ENCODE measurements at regions not wholly inside any gene's neighbourhood (a gene's known extent, or its start where the extent isn't known, plus 50 kb on each side); places are given as distances from the start of the nearest gene placed in this dataset.

GRCh38 chr4:127179256-127180087 lies 453.3 kb upstream of the INTU start:
- no peak for DNase-seq (ENCODE audit: low read depth in 2 of 3, low spot score in 1 of 3)

- no peak for DNase-seq (ENCODE audit: low read depth in 2 of 3, low spot score in 1 of 3)
Measured at GRCh38 chr4:127181001-127181400, 451.8 kb upstream of the INTU start.

- DNase-seq (ENCODE audit: low read depth in 2 of 3, low spot score in 1 of 3): no peak
Measured at GRCh38 chr4:127182687-127183086, 450.1 kb upstream of the INTU start.

- no peak for DNase-seq (ENCODE audit: low read depth in 2 of 3, low spot score in 1 of 3)
Measured at GRCh38 chr4:127188847-127189246, 443.9 kb upstream of the INTU start.

- DNase-seq (ENCODE audit: low read depth in 2 of 3, low spot score in 1 of 3): no peak
Measured at GRCh38 chr4:127194281-127194680, 438.5 kb upstream of the INTU start.

- DNase-seq (ENCODE audit: low read depth in 2 of 3, low spot score in 1 of 3): no peak
Measured at GRCh38 chr4:127196655-127197352, 436.0 kb upstream of the INTU start.

GRCh38 chr4:127203562-127204200 lies 429.1 kb upstream of the INTU start:
- no peak for DNase-seq (ENCODE audit: low read depth in 2 of 3, low spot score in 1 of 3)

GRCh38 chr4:127204322-127204721 lies 428.4 kb upstream of the INTU start:
- no peak for DNase-seq (ENCODE audit: low read depth in 2 of 3, low spot score in 1 of 3)

- DNase-seq (ENCODE audit: low read depth in 2 of 3, low spot score in 1 of 3): no peak
Measured at GRCh38 chr4:127209580-127210095, 423.1 kb upstream of the INTU start.

- DNase-seq (ENCODE audit: low read depth in 2 of 3, low spot score in 1 of 3): no peak
Measured at GRCh38 chr4:127210893-127211649, 421.7 kb upstream of the INTU start.

- no peak for DNase-seq (ENCODE audit: low read depth in 2 of 3, low spot score in 1 of 3)
Measured at GRCh38 chr4:127211650-127212560, 420.9 kb upstream of the INTU start.

GRCh38 chr4:127212701-127213100 lies 420.1 kb upstream of the INTU start:
- no peak for DNase-seq (ENCODE audit: low read depth in 2 of 3, low spot score in 1 of 3)

GRCh38 chr4:127214016-127214415 lies 418.7 kb upstream of the INTU start:
- DNase-seq (ENCODE audit: low read depth in 2 of 3, low spot score in 1 of 3): no peak

- DNase-seq (ENCODE audit: low read depth in 2 of 3, low spot score in 1 of 3): no peak
Measured at GRCh38 chr4:127214931-127215330, 417.8 kb upstream of the INTU start.

GRCh38 chr4:127217586-127218229 lies 415.0 kb upstream of the INTU start:
- no peak for DNase-seq (ENCODE audit: low read depth in 2 of 3, low spot score in 1 of 3)

GRCh38 chr4:127219232-127219631 lies 413.5 kb upstream of the INTU start:
- no peak for DNase-seq (ENCODE audit: low read depth in 2 of 3, low spot score in 1 of 3)

- DNase-seq (ENCODE audit: low read depth in 2 of 3, low spot score in 1 of 3): no peak
Measured at GRCh38 chr4:127224556-127224955, 408.2 kb upstream of the INTU start.

- no peak for DNase-seq (ENCODE audit: low read depth in 2 of 3, low spot score in 1 of 3)
Measured at GRCh38 chr4:127229855-127230608, 402.7 kb upstream of the INTU start.

GRCh38 chr4:127236889-127237288 lies 395.9 kb upstream of the INTU start:
- DNase-seq (ENCODE audit: low read depth in 2 of 3, low spot score in 1 of 3): no peak

Measured in stimulated activated CD4-positive, alpha-beta T cell treated with anti-CD3 and anti-CD28 coated beads, Interleukin-12 subunit alpha, Interleukin-12 subunit beta, amount 100 ng/mL, for 48 hours (primary cell).